K562 (cell line): ENCODE measurements at regions not wholly inside any gene's neighbourhood (a gene's known extent, or its start where the extent isn't known, plus 50 kb on each side); places are given as distances from the start of the nearest gene placed in this dataset.

Source experiments
- ATAC-seq: fragments of 200-7000 bp; cut with Tn5 transposase; 3 replicates; pipeline ENCODE4 v1.9.1; 2020; ENCODE audit warnings: moderate library complexity
- BruUV-seq: library from RNA; stranded (reverse); fragments of 400-500 nt; replicated peaks from 2 replicates; lab custom pipeline; 2021; lab: Mats Ljungman, UMichigan
- CTCF ChIA-PET: fragments of 300-600 bp; formaldehyde crosslinking; extraction: SDS; loops from one replicate; lab custom pipeline; 2021; ENCODE audit warnings: low intra/inter-chr PET ratio; lab: Yijun Ruan, JAX
- POLR2A ChIA-PET: fragments of 300-600, 350-650 bp; sonication (Branson Sonifier 250); formaldehyde crosslinking; extraction: SDS; loops from one replicate; lab custom pipeline; 2021; ENCODE audit warnings: antibody characterized with exemption, inconsistent platforms; lab: Yijun Ruan, JAX
- DNase-seq, 4 experiments: peaks; one replicate each; pipeline versions ENCODE4 v3.0.0 to v3.0.0-alpha.2; 2011 to 2018; ENCODE audit warnings: low spot score in 3 of 4, mixed read lengths in 3 of 4; ENCODE audit errors: extremely low read depth in 1 of 4
- FAIRE-seq: peaks from 2 replicates; lab custom pipeline; 2011; peaks lifted over from hg19 to GRCh38; lab: Jason Lieb, UNC
- H2AFZ ChIP-seq: 2 replicates; pipeline ENCODE4 v1.6.0; 2011; ENCODE audit warnings: low read depth, low read length, control low read depth, inconsistent platforms
- H3K27ac ChIP-seq: fragments of 200-600 bp; 3 replicates; pipeline ENCODE4 v1.8.0; 2011; ENCODE audit warnings: low read depth, mild to moderate bottlenecking, control low read depth, inconsistent platforms, low read length, moderate library complexity, mixed read lengths; ENCODE audit errors: extremely low read depth
- H3K27me3 ChIP-seq, 2 experiments: fragments of 300-600 bp in 1 of 2; 2 replicates in 1 of 2; 3 replicates in 1 of 2; pipeline versions ENCODE4 v1.6.0 to v1.8.0; 2011; ENCODE audit warnings: inconsistent platforms in 2 of 2, low read length in 2 of 2, mild to moderate bottlenecking in 1 of 2, mixed read lengths in 1 of 2, moderate library complexity in 1 of 2; ENCODE audit not compliant: control insufficient read depth in 2 of 2, insufficient read depth in 2 of 2
- H3K36me3 ChIP-seq: fragments of 300-600 bp; 3 replicates; pipeline ENCODE4 v1.8.0; 2011; ENCODE audit warnings: mild to moderate bottlenecking, low read length, inconsistent platforms; ENCODE audit not compliant: control insufficient read depth, insufficient read depth
- H3K4me1 ChIP-seq, 2 experiments: fragments of 200-600 bp in 1 of 2; replicated peaks in 1 of 2; 2 replicates in 1 of 2; 3 replicates in 1 of 2; pipeline versions ENCODE4 v1.5.1 to v1.8.0; 2011; ENCODE audit warnings: inconsistent platforms in 2 of 2, low read length in 2 of 2, mild to moderate bottlenecking in 1 of 2, mixed read lengths in 1 of 2, moderate library complexity in 1 of 2; ENCODE audit not compliant: control insufficient read depth in 2 of 2, insufficient read depth in 2 of 2
- H3K4me2 ChIP-seq: 2 replicates; pipeline ENCODE4 v1.6.1; 2011; ENCODE audit warnings: low read length, control low read depth, inconsistent platforms, mixed read lengths; ENCODE audit not compliant: insufficient read depth
- H3K4me3 ChIP-seq: fragments of 200-600 bp; sonication (generic), shearing (Covaris generic); 2 replicates; pipeline ENCODE4 v1.5.1; 2016; ENCODE audit warnings: control low read depth, inconsistent platforms
- H3K79me2 ChIP-seq: fragments of 200-600 bp; 3 replicates; pipeline ENCODE4 v1.8.0; 2011; ENCODE audit warnings: low read length, inconsistent platforms; ENCODE audit not compliant: control insufficient read depth, insufficient read depth
- H3K9ac ChIP-seq, 2 experiments: 2 replicates each; pipeline versions ENCODE4 v1.6.0 to v1.6.1; 2011; ENCODE audit warnings: low read depth in 2 of 2, low read length in 2 of 2, control low read depth in 1 of 2, inconsistent platforms in 1 of 2, mild to moderate bottlenecking in 1 of 2, mixed read lengths in 1 of 2; ENCODE audit not compliant: insufficient read depth in 1 of 2
- H3K9me1 ChIP-seq: one replicate; pipeline ENCODE4 v1.6.0; 2011; ENCODE audit warnings: inconsistent platforms, mild to moderate bottlenecking, low read length, moderate library complexity; ENCODE audit not compliant: control insufficient read depth, insufficient read depth
- H3K9me3 ChIP-seq: replicated peaks from 2 replicates; pipeline ENCODE4 v1.5.1; 2011; ENCODE audit warnings: low read depth, low read length, inconsistent platforms; ENCODE audit not compliant: control insufficient read depth, insufficient read depth
- H4K20me1 ChIP-seq: replicated peaks from 2 replicates; pipeline ENCODE4 v1.6.1; 2011; ENCODE audit warnings: low read length, inconsistent platforms, mixed read lengths; ENCODE audit not compliant: control insufficient read depth, insufficient read depth
- FOXK1 ChIP-seq: sonication (generic); formaldehyde crosslinking; IDR thresholded peaks from 2 replicates; pipeline ENCODE4 v1.8.0; 2022; ENCODE audit warnings: missing genetic modification reagents, mild to moderate bottlenecking, borderline replicate concordance
- GATAD2A ChIP-seq: fragments of 450-650 bp; IDR thresholded peaks from 2 replicates; pipeline ENCODE4 v1.6.1; 2017
- KLF13 ChIP-seq: fragments of 450-650 bp; IDR thresholded peaks from 2 replicates; pipeline ENCODE4 v1.6.1; 2016; ENCODE audit warnings: missing genetic modification characterization, low read depth, mild to moderate bottlenecking, missing compliant biosample characterization, moderate library complexity, borderline replicate concordance
- MAFG ChIP-seq: fragments of 450-650 bp; conservative IDR thresholded peaks from 2 replicates; pipeline ENCODE4 v1.6.1; 2016; ENCODE audit warnings: missing genetic modification characterization, missing compliant biosample characterization
- MXI1 ChIP-seq: IDR thresholded peaks from 2 replicates; pipeline ENCODE4 v1.6.1; 2011; ENCODE audit warnings: low read depth, mild to moderate bottlenecking, improper control_type of control experiment, low read length
- NFE2 ChIP-seq: IDR thresholded peaks from 2 replicates; pipeline ENCODE4 v1.6.1; 2014; ENCODE audit warnings: antibody characterized with exemption, low read depth
- WGBS: fragments of 100-300 bp; shearing (Covaris generic); methylation state at CpG from one replicate; pipeline ENCODE4 v1.1.6; 2016; ENCODE audit warnings: low coverage, mixed read lengths; ENCODE audit not compliant: insufficient coverage; ENCODE audit errors: missing lambda C conversion rate; 5-methylcytosine and 5-hydroxymethylcytosine counted together
- in situ Hi-C: fragments of 300-500 bp; cut with MboI; formaldehyde crosslinking; loops from 4 replicates; pipeline ENCODE4 v1.15.0; 2018; ENCODE audit warnings: inconsistent platforms, mixed read lengths
- intact Hi-C: fragments of 100-400 bp; cut with micrococcal nuclease; formaldehyde crosslinking; loops from 2 replicates; pipeline ENCODE4 v1.14.2; 2022
- TF ChIP-seq, protein P1 (sequence below): fragments of 450-650 bp; IDR thresholded peaks from 2 replicates; pipeline ENCODE4 v1.6.1; 2016; ENCODE audit warnings: mild to moderate bottlenecking

DNA sequence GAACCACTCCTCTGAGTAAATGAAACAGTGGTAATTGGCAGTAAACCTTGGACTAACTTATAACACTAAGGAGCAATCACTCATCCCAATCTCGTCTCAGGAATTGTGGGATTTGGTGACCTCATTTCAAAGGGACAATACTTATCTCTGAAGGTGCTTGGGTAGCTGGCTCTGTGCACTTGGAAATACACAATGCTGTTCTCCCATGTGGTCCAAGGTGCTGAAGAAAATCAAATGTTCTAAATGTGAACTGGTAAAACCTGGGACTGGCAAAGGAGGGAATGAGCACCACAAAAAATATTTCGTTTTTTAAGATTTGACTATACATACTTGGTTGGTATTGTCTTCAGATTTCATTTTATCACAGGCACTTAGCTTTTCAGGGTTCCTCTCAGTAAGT is 1193.0 kb downstream of the SORCS1 start:
- in situ Hi-C loops, result no loop called here
- H3K4me3 ChIP-seq, result no peak overlapping the region
- FAIRE-seq, result no peak

More for the DNA sequence above, 1193.0 kb downstream of the SORCS1 start:
- Histone ChIP-seq H3K36me3 (no peaks in the 10 kb centered on the region), H3K4me2 (no peak overlapping the region), H3K27ac (no peak overlapping the region), H3K9me1 (no peaks in the 10 kb centered on the region), H3K9ac (no peak overlapping the region), H4K20me1 (no peaks in the 10 kb centered on the region), H3K9me3 (no peaks in the 10 kb centered on the region), H2AFZ (no peak overlapping the region), H3K4me1 (no peaks in the 10 kb centered on the region)
- DNase-seq, result no peak
- 0% methylated on average over 2 of the region's 2 CpGs for WGBS
- TF ChIP-seq FOXK1 (CRISPR knock-in tag) (no peak), GATAD2A (no peak), MXI1 (no peak), NFE2 (no peak), MAFG (no peak), KLF13 (tag) (no peak)
- TF ChIP-seq, protein P1, sequence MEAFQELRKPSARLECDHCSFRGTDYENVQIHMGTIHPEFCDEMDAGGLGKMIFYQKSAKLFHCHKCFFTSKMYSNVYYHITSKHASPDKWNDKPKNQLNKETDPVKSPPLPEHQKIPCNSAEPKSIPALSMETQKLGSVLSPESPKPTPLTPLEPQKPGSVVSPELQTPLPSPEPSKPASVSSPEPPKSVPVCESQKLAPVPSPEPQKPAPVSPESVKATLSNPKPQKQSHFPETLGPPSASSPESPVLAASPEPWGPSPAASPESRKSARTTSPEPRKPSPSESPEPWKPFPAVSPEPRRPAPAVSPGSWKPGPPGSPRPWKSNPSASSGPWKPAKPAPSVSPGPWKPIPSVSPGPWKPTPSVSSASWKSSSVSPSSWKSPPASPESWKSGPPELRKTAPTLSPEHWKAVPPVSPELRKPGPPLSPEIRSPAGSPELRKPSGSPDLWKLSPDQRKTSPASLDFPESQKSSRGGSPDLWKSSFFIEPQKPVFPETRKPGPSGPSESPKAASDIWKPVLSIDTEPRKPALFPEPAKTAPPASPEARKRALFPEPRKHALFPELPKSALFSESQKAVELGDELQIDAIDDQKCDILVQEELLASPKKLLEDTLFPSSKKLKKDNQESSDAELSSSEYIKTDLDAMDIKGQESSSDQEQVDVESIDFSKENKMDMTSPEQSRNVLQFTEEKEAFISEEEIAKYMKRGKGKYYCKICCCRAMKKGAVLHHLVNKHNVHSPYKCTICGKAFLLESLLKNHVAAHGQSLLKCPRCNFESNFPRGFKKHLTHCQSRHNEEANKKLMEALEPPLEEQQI, result no peak
- TF ChIP-seq, all 486 proteins: peak for 0
- intact Hi-C loops, result no loop called here
- Histone ChIP-seq H3K27me3 (no peaks in the 10 kb centered on the region), H3K79me2 (no peaks in the 10 kb centered on the region)
- CTCF ChIA-PET, result no interaction called here
- BruUV-seq, result no TSS peak
- POLR2A ChIA-PET, result no interaction called here
- ATAC-seq, result no peak
